GM21515 (cell line): ENCODE measurements at regions not wholly inside any gene's neighbourhood (a gene's known extent, or its start where the extent isn't known, plus 50 kb on each side); places are given as distances from the start of the nearest gene placed in this dataset.
"Not testable (repeated sequence)": the region's sequence is repeated elsewhere in the genome, so short reads cannot be mapped to it uniquely, and the experiment has no call there.

Source experiments
- ATAC-seq: cut with Tn5 transposase; IDR thresholded peaks from one replicate; pipeline ENCODE4 v1.9.1; 2021; ENCODE audit not compliant: unreplicated experiment

GRCh38 chr16:31581065-31581464, 53.4 kb downstream of the AHSP start:
- ATAC-seq, result not testable (repeated sequence)

DNA sequence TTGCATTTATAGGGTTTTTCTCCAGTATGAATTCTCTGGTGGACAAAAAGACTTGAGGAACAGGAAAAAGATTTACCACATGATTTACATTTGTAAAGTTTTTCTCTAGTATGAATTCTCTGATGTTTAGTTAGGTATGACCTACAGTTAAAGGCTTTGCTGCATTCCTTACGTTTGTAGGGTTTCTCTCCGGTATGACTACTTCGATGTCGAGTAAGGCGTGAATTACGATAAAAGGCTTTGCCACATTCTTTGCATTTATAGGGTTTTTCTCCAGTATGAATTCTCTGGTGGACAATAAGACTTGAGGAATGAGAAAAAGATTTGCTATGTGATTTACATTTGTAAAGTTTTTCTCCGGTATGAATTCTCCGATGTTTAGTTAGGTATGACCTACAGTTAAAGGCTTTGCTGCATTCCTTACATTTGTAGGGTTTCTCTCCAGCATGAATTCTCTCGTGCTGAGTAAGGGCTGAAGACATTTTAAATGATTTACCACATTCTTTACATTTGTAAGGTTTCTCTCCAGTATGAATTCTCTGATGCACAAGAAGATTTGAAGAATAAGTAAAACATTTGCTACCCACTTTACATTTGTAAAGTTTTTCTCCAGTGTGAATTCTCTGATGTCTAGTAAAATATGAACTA, 74.2 kb downstream of the AHSP start:
- ATAC-seq, result not testable (repeated sequence)

- no peak for ATAC-seq
These were observed 90.4 kb downstream of the AHSP start for GRCh38 chr16:31618130-31618529.

GRCh38 chr16:31636433-31636832, 108.7 kb downstream of the AHSP start:
- no peak for ATAC-seq

GRCh38 chr16:31641279-31641678, 113.6 kb downstream of the AHSP start:
- no peak for ATAC-seq

GRCh38 chr16:31655674-31656073, 128.0 kb downstream of the AHSP start:
- not testable (repeated sequence) for ATAC-seq

GRCh38 chr16:31664683-31665482, 137.2 kb downstream of the AHSP start:
- no peak for ATAC-seq

DNA sequence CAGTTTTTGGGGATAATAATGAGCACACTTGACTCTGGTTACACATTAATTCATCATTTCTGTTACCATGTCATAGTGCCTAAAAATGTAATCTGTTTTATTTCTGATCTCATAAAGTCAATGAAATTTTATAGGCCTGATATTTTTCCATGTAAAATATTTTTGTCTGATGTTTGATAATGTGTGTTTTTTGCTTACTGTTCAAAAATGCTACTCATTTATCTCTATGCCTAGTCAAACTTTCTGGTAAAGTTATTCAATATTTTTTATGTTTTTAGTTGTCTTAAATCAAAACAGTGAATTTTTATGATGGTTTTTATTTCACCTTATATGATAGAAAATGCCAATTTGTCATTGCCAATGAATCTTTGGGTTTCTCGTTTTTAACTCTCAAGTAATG, 147.0 kb downstream of the AHSP start:
- no peak for ATAC-seq

GRCh38 chr16:31676731-31677130, 149.0 kb downstream of the AHSP start:
- no peak for ATAC-seq

GRCh38 chr16:31678649-31679325, 151.1 kb downstream of the AHSP start:
- ATAC-seq, result no peak

- not testable (repeated sequence) for ATAC-seq
These were observed 161.6 kb downstream of the AHSP start for GRCh38 chr16:31689331-31689730.

- not testable (repeated sequence) for ATAC-seq
These were observed 164.6 kb downstream of the AHSP start for GRCh38 chr16:31692338-31692737.

DNA sequence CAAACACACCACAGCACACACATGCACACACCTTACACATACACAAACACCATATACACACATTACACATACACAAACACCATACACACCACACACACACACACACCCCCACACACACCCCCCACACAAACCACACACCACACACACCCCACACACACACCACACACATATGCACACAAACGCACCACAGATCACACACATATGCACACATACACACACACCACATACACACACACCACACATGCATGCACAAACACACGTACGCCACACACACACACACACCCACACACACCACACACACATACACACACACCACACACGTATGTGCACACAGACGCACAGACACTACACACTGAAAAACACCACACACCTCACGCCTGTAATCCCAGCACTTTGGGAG, 166.0 kb downstream of the AHSP start:
- ATAC-seq, result no peak

- ATAC-seq, result no peak
These were observed 166.8 kb downstream of the AHSP start for GRCh38 chr16:31694461-31694860.

- no peak for ATAC-seq
These were observed 168.0 kb downstream of the AHSP start for GRCh38 chr16:31695667-31696066.

- ATAC-seq, result no peak
These were observed 169.5 kb downstream of the AHSP start for GRCh38 chr16:31696968-31697743.

DNA sequence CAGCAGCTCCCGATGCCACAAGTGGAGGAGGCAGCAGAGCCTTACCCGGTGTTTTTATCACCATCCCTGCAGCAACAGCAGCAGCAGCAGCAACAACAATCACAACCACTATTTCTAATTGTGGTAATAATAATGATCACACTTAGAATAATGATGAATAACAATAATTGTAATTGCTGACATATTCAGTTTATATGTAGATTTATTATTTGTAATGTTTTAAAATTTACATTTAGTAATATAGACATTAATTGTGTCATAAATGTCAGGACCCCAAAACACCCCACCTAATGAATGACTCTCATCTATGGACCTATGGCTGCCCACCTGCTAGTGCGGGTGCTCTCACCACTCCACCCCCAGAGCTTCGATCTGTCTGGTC, 170.0 kb downstream of the AHSP start:
- ATAC-seq, result no peak

DNA sequence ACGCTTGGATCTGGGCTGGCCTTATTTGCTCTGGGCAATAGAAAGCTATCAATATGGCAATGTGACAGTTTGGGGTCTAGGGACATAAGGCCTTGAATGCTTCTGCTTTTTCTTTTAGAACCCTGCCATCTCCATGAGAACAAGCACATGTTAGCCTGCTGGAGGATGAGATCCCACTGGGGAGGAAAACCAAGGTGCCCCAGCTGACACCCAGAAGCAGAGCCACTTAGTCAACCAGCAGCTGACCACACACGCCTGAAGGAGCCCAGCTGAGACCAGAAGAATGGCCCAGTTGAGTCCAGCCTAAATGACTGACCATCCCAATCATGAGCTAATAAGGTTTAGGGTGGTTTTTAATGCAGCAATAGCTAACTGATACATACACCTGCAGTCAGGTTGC, 171.2 kb downstream of the AHSP start:
- ATAC-seq, result no peak

GRCh38 chr16:31699601-31700000, 171.9 kb downstream of the AHSP start:
- no peak for ATAC-seq

DNA sequence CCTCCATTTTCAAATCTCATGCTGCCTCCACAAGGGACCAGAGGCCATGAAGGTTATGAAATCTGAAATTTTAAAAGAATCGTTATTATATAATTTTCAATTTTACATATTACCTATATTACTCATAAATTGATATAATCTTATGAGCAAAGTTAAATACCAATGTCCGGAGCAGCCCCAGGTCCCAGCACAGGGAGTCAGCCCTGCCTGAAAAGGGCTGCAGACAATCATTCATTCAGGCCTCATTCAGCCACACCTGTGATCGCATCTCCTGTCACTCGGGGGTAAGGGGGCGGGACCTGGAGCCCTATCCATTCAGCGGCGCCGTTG, 172.5 kb downstream of the AHSP start:
- peak; percentile 95 for ATAC-seq
